ENCODE measurements at regions not wholly inside any gene's neighbourhood (a gene's known extent, or its start where the extent isn't known, plus 50 kb on each side); places are given as distances from the start of the nearest gene placed in this dataset.

DNA sequence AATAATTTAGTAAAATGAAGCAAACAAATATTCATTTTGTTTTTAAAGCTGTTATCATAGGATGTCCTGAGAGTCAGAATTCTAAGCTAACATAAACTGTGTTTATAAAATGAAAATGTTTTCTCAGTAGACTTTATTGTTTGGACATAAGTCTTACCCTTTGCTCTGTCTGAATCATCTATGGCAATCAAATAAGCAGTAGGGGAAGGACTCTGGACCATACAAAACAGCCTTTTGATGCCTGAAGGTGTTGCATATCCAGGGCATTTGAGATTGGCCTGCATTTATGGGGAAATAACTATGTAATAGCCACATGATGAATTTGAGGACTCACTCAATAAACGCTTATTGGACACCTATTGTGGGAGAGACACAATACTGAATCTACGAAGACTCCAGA, 123.0 kb upstream of the ATP5MC3 start:
- Histone ChIP-seq H3K27me3 (no peaks in the 10 kb centered on the region), H3K4me3 (no peak overlapping the region), H3K4me1 (no peaks in the 10 kb centered on the region), H3K9me3 (no peaks in the 10 kb centered on the region), H3K36me3 (no peaks in the 10 kb centered on the region), H3K27ac (no peak overlapping the region)
- TF ChIP-seq POLR2A (IDR thresholded peaks at IDR 0.05) (no peak), EP300 (IDR thresholded peaks at IDR 0.05) (no peak), POLR2AphosphoS5 (IDR thresholded peaks at IDR 0.05) (no peak)
- TF ChIP-seq, protein P1, sequence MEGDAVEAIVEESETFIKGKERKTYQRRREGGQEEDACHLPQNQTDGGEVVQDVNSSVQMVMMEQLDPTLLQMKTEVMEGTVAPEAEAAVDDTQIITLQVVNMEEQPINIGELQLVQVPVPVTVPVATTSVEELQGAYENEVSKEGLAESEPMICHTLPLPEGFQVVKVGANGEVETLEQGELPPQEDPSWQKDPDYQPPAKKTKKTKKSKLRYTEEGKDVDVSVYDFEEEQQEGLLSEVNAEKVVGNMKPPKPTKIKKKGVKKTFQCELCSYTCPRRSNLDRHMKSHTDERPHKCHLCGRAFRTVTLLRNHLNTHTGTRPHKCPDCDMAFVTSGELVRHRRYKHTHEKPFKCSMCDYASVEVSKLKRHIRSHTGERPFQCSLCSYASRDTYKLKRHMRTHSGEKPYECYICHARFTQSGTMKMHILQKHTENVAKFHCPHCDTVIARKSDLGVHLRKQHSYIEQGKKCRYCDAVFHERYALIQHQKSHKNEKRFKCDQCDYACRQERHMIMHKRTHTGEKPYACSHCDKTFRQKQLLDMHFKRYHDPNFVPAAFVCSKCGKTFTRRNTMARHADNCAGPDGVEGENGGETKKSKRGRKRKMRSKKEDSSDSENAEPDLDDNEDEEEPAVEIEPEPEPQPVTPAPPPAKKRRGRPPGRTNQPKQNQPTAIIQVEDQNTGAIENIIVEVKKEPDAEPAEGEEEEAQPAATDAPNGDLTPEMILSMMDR (IDR thresholded peaks at IDR 0.05): no peak
- WGBS, 2 donors: 67 to 92% methylated on average over 2 of the region's 2 CpGs
- intact Hi-C loops (cut with DNase I): no loop called here
- DNase-seq: no peak

DNA sequence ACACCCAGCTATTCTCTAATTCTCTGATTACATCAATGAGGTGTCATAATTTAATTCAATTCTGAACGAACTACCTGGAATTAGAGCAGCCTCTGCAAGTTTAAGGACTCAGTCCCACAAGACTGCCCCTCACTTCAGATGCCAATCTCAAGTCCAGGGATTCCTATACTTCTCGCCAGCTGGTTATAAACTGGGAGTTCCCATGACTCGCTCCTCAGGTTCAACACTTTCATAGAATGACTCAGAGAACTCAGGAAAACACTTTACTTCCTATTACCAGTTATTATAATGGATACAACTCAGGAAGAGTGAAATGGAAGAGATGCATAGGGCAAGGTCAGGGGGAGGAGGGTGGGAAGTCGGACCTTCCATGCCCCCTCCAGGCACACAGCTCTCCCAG, 112.3 kb upstream of the ATP5MC3 start:
- Histone ChIP-seq H3K27me3 (no peaks in the 10 kb centered on the region), H3K36me3 (no peaks in the 10 kb centered on the region), H3K4me3 (no peak overlapping the region), H3K9me3 (no peaks in the 10 kb centered on the region), H3K4me1 (no peaks in the 10 kb centered on the region), H3K27ac (no peak overlapping the region)
- TF ChIP-seq, protein P1 (IDR thresholded peaks at IDR 0.05): no peak
- no peak for TF ChIP-seq POLR2AphosphoS5 (IDR thresholded peaks at IDR 0.05)
- TF ChIP-seq POLR2A (IDR thresholded peaks at IDR 0.05): no peak
- TF ChIP-seq EP300 (IDR thresholded peaks at IDR 0.05): no peak
- no peak for DNase-seq
- WGBS, 2 donors: 59 to 76% methylated on average over 4 of the region's 4 CpGs
- intact Hi-C loops (cut with DNase I): no loop called here

DNA sequence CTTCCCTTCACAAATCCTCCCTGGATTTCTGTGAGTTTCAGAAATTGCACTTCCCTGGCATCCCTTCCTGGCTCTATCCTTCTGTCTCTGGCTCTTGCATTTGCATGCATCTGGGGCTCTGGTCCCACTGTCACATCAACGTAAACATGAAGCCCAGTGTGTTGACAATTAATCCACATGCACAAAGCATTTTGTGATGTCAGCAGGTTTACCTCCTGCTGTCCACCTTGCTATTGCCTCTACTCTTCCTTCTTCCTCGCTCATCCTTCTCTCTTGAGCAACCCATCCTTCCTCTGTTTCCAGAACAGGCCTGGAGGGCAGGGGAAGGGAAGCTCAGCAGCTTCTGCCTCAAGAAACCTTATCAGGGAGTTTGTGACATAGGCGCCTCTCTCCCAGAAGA, 111.7 kb upstream of the ATP5MC3 start:
- no peak for TF ChIP-seq POLR2A (IDR thresholded peaks at IDR 0.05)
- TF ChIP-seq EP300 (IDR thresholded peaks at IDR 0.05): no peak
- TF ChIP-seq, protein P1 (IDR thresholded peaks at IDR 0.05): no peak
- no peak for TF ChIP-seq POLR2AphosphoS5 (IDR thresholded peaks at IDR 0.05)
- intact Hi-C loops (cut with DNase I): no loop called here
- H3K27me3 ChIP-seq: no peaks in the 10 kb centered on the region
- H3K36me3 ChIP-seq: no peaks in the 10 kb centered on the region
- WGBS, 2 donors: 86 to 87% methylated on average over 3 of the region's 3 CpGs
- H3K27ac ChIP-seq: no peak overlapping the region
- no peak overlapping the region for H3K4me3 ChIP-seq
- no peaks in the 10 kb centered on the region for H3K4me1 ChIP-seq
- DNase-seq: no peak
- no peaks in the 10 kb centered on the region for H3K9me3 ChIP-seq

DNA sequence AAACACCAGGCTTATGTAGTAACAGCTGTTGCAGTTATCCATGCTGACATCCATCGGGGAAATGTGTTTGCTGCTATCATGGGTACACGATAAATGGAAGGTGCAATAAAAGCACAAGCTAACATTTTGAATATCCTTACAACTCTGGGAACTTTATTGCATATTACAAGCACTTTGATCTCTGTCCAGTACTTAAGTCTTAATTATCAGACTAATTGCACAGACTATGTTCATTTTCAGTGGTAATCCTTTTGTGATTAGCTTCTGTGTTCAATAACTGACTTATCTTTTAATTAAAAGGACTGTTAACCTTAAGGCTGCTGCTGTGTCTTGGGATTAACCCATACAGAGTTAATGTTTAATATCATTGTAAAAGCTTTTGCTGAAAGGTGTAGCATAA, 101.4 kb upstream of the ATP5MC3 start:
- H3K36me3 ChIP-seq: no peaks in the 10 kb centered on the region
- DNase-seq: no peak
- no peak overlapping the region for H3K27ac ChIP-seq
- no peak overlapping the region for H3K4me3 ChIP-seq
- intact Hi-C loops (cut with DNase I): no loop called here
- TF ChIP-seq, protein P1 (IDR thresholded peaks at IDR 0.05): no peak
- TF ChIP-seq POLR2A (IDR thresholded peaks at IDR 0.05): no peak
- TF ChIP-seq EP300 (IDR thresholded peaks at IDR 0.05): no peak
- no peak for TF ChIP-seq POLR2AphosphoS5 (IDR thresholded peaks at IDR 0.05)
- WGBS, 2 donors: 23 to 71% methylated on average over 2 of the region's 2 CpGs
- H3K4me1 ChIP-seq: no peaks in the 10 kb centered on the region
- H3K27me3 ChIP-seq: no peaks in the 10 kb centered on the region
- no peaks in the 10 kb centered on the region for H3K9me3 ChIP-seq

DNA sequence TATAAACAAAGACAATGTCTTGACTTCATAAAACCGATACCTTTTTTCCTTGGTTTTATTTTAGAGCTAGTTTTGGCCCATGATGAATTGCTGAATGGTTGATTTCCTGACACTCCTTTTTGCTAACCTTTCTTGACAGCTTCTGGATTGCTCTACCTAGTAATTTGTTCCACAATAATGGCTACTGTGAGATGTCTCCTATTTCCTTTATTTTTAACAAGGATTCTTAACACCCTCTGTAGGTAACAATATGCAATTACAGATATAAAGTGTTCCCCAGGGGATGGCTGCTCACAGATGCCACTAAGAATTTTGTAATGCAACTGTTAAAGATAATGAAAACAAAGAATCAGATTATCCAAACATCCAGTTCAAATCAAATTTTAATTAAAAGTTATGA, 100.8 kb upstream of the ATP5MC3 start:
- no peak for DNase-seq
- 14 to 68% methylated on average over 1 of the region's 1 CpG for WGBS, 2 donors
- intact Hi-C loops (cut with DNase I): no loop called here
- no peaks in the 10 kb centered on the region for H3K36me3 ChIP-seq
- no peaks in the 10 kb centered on the region for H3K4me1 ChIP-seq
- no peaks in the 10 kb centered on the region for H3K27me3 ChIP-seq
- TF ChIP-seq POLR2AphosphoS5 (IDR thresholded peaks at IDR 0.05): no peak
- TF ChIP-seq, protein P1 (IDR thresholded peaks at IDR 0.05): peak in 3 of 4 experiments; percentile 15 to 46 (median 29)
- no peak overlapping the region for H3K4me3 ChIP-seq
- H3K9me3 ChIP-seq: no peaks in the 10 kb centered on the region
- H3K27ac ChIP-seq: no peak overlapping the region
